GM12872 (cell line): ENCODE measurements at regions not wholly inside any gene's neighbourhood (a gene's known extent, or its start where the extent isn't known, plus 50 kb on each side); places are given as distances from the start of the nearest gene placed in this dataset.

Experiments used
- CTCF ChIP-seq: IDR thresholded peaks from 3 replicates; pipeline ENCODE4 v1.5.1; 2011; ENCODE audit warnings: low read depth, mild to moderate bottlenecking, low read length, moderate library complexity; ENCODE audit not compliant: insufficient read depth

- no peak for TF ChIP-seq CTCF
Observed at GRCh38 chr20:63137851-63138415, 78.0 kb downstream of the YTHDF1 start.

- TF ChIP-seq CTCF, result no peak
Observed at GRCh38 chr20:63136296-63136695, 79.6 kb downstream of the YTHDF1 start.

DNA sequence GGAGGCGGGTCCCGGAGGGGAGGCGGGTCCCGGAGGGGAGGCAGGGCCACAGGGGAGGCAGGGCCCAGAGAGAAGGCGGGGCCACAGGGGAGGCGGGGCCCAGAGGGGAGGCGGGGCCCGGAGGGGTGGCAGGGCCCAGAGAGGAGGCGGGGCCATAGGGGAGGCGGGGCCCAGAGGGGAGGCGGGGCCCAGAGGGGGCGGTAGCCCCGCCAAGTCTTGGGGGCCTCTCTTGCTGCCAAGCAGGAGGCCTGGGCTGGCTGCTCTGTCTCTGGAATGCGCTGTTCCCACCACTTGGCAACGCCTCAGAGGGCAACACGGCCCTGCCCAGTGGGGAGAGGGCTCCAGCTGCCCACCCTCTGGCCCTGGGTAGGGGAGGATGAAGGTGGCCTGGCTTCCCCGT, 80.5 kb downstream of the YTHDF1 start:
- TF ChIP-seq CTCF, result no peak

DNA sequence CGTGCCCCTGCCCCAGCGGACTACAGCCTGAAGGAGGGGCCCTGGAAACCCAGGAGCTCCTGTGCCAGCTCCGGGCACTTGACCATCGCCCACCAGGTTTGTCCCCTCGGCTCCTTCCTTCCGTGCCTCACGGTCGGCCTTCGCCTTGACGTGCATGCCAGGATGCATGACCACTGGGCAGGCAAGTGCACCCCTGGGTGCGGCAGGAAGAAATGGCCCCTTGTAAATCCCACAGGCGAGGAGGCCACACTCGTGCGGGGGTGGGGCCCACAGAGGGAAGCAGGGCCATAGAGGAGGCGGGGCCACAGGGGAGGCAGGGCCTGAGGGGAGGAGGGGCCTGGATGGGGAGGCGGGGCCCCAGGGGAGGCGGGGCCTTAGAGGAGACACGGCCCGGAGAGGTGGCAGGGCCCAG, 81.7 kb downstream of the YTHDF1 start:
- no peak for TF ChIP-seq CTCF

DNA sequence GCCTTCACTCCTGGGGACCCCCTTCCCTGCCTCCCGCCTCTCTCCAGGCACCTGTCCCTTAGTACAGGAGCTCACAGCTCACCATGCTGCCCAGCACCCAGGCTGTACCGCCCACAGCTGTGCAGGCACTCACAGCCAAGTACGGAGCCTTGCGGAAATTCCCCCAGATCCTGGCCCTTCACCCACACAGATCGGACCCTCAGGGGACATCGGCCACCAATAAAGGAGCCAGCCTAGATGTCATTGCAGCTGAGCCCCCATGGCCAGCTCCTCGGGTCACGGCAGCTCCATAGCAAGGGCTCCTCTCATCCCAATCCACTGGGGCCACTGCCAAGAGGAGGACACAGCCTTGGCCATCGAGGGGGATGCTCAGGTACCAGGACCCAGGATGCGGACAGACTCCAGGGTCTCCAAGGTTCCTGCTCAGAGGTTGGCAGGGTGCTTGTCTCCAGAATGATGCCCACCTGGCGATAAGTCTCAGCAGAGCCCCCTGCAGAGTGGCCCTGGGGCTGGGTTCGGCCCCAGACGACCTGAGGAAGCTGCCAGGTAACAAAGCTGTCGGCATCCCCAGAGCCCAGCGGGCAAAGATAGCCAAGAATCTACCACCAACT, 82.3 kb downstream of the YTHDF1 start:
- no peak for TF ChIP-seq CTCF

DNA sequence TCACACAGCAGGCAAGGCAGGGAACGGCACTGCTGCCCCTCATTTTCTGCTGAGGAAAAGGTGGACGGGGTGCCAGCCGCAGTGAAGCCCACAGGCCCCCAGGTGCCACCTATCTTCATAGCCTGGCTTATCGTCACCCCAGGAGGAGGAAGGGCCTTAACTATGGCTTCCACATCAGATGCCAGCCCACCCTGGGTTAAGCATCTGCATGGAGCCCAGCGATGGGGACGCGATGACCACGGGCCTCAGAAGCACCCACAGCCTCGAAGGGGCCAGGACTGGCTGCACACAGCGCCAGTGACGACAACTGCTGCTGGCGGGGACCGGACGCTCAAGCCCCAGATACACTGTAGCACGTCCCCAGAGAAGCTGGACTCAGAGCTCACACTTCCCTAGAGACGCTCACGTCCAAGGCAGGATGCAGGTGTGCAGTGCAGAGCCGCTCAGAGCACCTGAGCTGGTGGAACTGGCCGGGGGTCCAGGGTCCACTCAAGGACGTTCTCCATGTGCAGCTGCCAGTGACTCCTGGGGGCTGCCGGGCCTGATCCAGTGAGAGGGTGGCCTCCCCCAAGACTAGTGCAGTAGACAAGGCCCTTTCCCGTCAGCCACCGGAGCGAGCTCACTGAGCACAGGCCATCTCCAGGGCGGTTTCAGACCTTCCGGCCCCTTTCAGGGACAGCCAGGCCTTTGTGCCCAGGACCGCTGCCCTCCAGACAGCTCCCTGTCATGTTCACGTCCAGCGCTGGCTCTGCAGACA, 83.0 kb downstream of the YTHDF1 start:
- TF ChIP-seq CTCF, result no peak

DNA sequence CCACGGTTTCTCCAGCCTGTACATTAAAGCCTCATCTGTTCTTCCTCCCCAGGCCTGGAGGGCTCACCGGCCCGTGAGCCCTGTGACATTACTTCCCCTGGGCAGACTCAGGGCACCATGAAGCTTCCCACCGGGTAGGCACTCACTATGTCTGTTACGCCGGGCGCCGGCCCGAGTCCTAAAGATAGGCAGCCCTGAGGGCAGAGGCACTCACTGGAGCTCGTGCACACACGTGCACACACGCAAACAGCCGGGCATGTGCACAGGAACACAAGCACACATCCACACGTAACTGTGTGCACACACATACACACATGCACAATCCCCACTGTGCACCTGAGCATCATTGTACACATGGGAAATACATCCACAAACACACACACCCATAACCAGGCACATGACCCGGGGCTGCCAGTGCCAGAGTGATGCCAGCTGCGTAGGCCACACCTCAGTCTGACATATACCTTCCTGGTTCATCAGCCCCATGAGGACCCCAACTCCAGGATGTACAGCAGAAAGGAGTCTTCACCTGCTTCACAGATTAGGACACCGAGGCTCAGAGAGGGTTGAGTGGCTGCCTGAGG, 83.7 kb downstream of the YTHDF1 start:
- no peak for TF ChIP-seq CTCF
